ENCODE measurements at regions not wholly inside any gene's neighbourhood (a gene's known extent, or its start where the extent isn't known, plus 50 kb on each side); places are given as distances from the start of the nearest gene placed in this dataset.

- TF ChIP-seq POLR2A (IDR thresholded peaks at IDR 0.05; ENCODE audit: extremely low read depth, insufficient read length): no peak
- TF ChIP-seq MAX (IDR thresholded peaks at IDR 0.05; ENCODE audit: low read depth, low read length): no peak
- TF ChIP-seq CTCF (IDR thresholded peaks at IDR 0.05; ENCODE audit: low read depth, low read length): no peak
- no peak for TF ChIP-seq MYC (IDR thresholded peaks at IDR 0.05; ENCODE audit: low read depth, low read length)
- no peak overlapping the region for H3K4me3 ChIP-seq (ENCODE audit: low read depth, low read length)
- no peak for DNase-seq (ENCODE audit: low read depth)
Observed at GRCh38 chr14:84112589-84112988, 1417.4 kb upstream of the FLRT2 start.

- DNase-seq (ENCODE audit: low read depth): no peak
- TF ChIP-seq CTCF (IDR thresholded peaks at IDR 0.05; ENCODE audit: low read depth, low read length) (no peak), MAX (IDR thresholded peaks at IDR 0.05; ENCODE audit: low read depth, low read length) (no peak), POLR2A (IDR thresholded peaks at IDR 0.05; ENCODE audit: extremely low read depth, insufficient read length) (no peak), MYC (IDR thresholded peaks at IDR 0.05; ENCODE audit: low read depth, low read length) (no peak)
- no peak overlapping the region for H3K4me3 ChIP-seq (ENCODE audit: low read depth, low read length)
Observed at GRCh38 chr14:84125676-84126075, 1404.3 kb upstream of the FLRT2 start.

- no peak for DNase-seq (ENCODE audit: low read depth)
- TF ChIP-seq MAX (IDR thresholded peaks at IDR 0.05; ENCODE audit: low read depth, low read length): no peak
- no peak for TF ChIP-seq POLR2A (IDR thresholded peaks at IDR 0.05; ENCODE audit: extremely low read depth, insufficient read length)
- no peak for TF ChIP-seq CTCF (IDR thresholded peaks at IDR 0.05; ENCODE audit: low read depth, low read length)
- TF ChIP-seq MYC (IDR thresholded peaks at IDR 0.05; ENCODE audit: low read depth, low read length): no peak
- H3K4me3 ChIP-seq (ENCODE audit: low read depth, low read length): no peak overlapping the region
Observed at GRCh38 chr14:84127495-84127894, 1402.4 kb upstream of the FLRT2 start.

GRCh38 chr14:84128050-84128449 is 1401.9 kb upstream of the FLRT2 start:
- H3K4me3 ChIP-seq (ENCODE audit: low read depth, low read length): no peak overlapping the region
- DNase-seq (ENCODE audit: low read depth): no peak
- TF ChIP-seq MYC (IDR thresholded peaks at IDR 0.05; ENCODE audit: low read depth, low read length) (no peak), CTCF (IDR thresholded peaks at IDR 0.05; ENCODE audit: low read depth, low read length) (no peak), POLR2A (IDR thresholded peaks at IDR 0.05; ENCODE audit: extremely low read depth, insufficient read length) (no peak), MAX (IDR thresholded peaks at IDR 0.05; ENCODE audit: low read depth, low read length) (no peak)

GRCh38 chr14:84129007-84129406 is 1400.9 kb upstream of the FLRT2 start:
- no peak for TF ChIP-seq POLR2A (IDR thresholded peaks at IDR 0.05; ENCODE audit: extremely low read depth, insufficient read length)
- peak; percentile 78 for DNase-seq (ENCODE audit: low read depth)
- no peak overlapping the region for H3K4me3 ChIP-seq (ENCODE audit: low read depth, low read length)

- no peak for DNase-seq (ENCODE audit: low read depth)
- no peak overlapping the region for H3K4me3 ChIP-seq (ENCODE audit: low read depth, low read length)
- TF ChIP-seq MAX (IDR thresholded peaks at IDR 0.05; ENCODE audit: low read depth, low read length) (no peak), POLR2A (IDR thresholded peaks at IDR 0.05; ENCODE audit: extremely low read depth, insufficient read length) (no peak), MYC (IDR thresholded peaks at IDR 0.05; ENCODE audit: low read depth, low read length) (no peak), CTCF (IDR thresholded peaks at IDR 0.05; ENCODE audit: low read depth, low read length) (no peak)
Observed at GRCh38 chr14:84129941-84130340, 1400.0 kb upstream of the FLRT2 start.

All from NB4 (cell line).